ENCODE measurements at regions not wholly inside any gene's neighbourhood (a gene's known extent, or its start where the extent isn't known, plus 50 kb on each side); places are given as distances from the start of the nearest gene placed in this dataset.
A peak's percentile ranks its signal among the peaks of the same experiment; 100 is the strongest.

GRCh38 chr9:2253636-2254580 is 238.8 kb downstream of the SMARCA2 start:
- TF ChIP-seq CEBPB (IDR thresholded peaks at IDR 0.05) (no peak), CREB1 (IDR thresholded peaks at IDR 0.05; ENCODE audit: low read depth) (no peak), TCF12 (IDR thresholded peaks at IDR 0.05; ENCODE audit: low read depth) (no peak), NFIC (IDR thresholded peaks at IDR 0.05) (no peak), YY1 (IDR thresholded peaks at IDR 0.05; ENCODE audit: low read depth) (no peak), USF1 (IDR thresholded peaks at IDR 0.05) (no peak), ZBTB7A (IDR thresholded peaks at IDR 0.05; ENCODE audit: low read depth) (no peak), EGR1 (IDR thresholded peaks at IDR 0.05) (no peak), EP300 (IDR thresholded peaks at IDR 0.05; ENCODE audit: borderline replicate concordance) (no peak), TEAD4 (IDR thresholded peaks at IDR 0.05) (no peak), REST (IDR thresholded peaks at IDR 0.05; ENCODE audit: low read depth) (no peak), FOXM1 (IDR thresholded peaks at IDR 0.05; ENCODE audit: borderline replicate concordance, low read depth) (no peak), TAF1 (IDR thresholded peaks at IDR 0.05; ENCODE audit: low read depth) (no peak), RAD21 (IDR thresholded peaks at IDR 0.05; ENCODE audit: low read depth) (no peak), MAX (IDR thresholded peaks at IDR 0.05) (no peak)

- TF ChIP-seq TCF12 (IDR thresholded peaks at IDR 0.05; ENCODE audit: low read depth) (no peak), CREB1 (IDR thresholded peaks at IDR 0.05; ENCODE audit: low read depth) (no peak), EP300 (IDR thresholded peaks at IDR 0.05; ENCODE audit: borderline replicate concordance) (no peak), FOXM1 (IDR thresholded peaks at IDR 0.05; ENCODE audit: borderline replicate concordance, low read depth) (no peak), EGR1 (IDR thresholded peaks at IDR 0.05) (no peak)
These were observed 240.0 kb downstream of the SMARCA2 start for GRCh38 chr9:2255128-2255527.

- TF ChIP-seq MAX (IDR thresholded peaks at IDR 0.05) (no peak), CEBPB (IDR thresholded peaks at IDR 0.05) (no peak), EP300 (IDR thresholded peaks at IDR 0.05; ENCODE audit: borderline replicate concordance) (no peak), USF1 (IDR thresholded peaks at IDR 0.05) (no peak), ZBTB7A (IDR thresholded peaks at IDR 0.05; ENCODE audit: low read depth) (no peak), YY1 (IDR thresholded peaks at IDR 0.05; ENCODE audit: low read depth) (no peak), TCF12 (IDR thresholded peaks at IDR 0.05; ENCODE audit: low read depth) (no peak), RAD21 (IDR thresholded peaks at IDR 0.05; ENCODE audit: low read depth) (no peak), NFIC (IDR thresholded peaks at IDR 0.05) (no peak), FOXM1 (IDR thresholded peaks at IDR 0.05; ENCODE audit: borderline replicate concordance, low read depth) (no peak), TAF1 (IDR thresholded peaks at IDR 0.05; ENCODE audit: low read depth) (no peak), TEAD4 (IDR thresholded peaks at IDR 0.05) (no peak), CREB1 (IDR thresholded peaks at IDR 0.05; ENCODE audit: low read depth) (no peak), REST (IDR thresholded peaks at IDR 0.05; ENCODE audit: low read depth) (no peak), EGR1 (IDR thresholded peaks at IDR 0.05) (no peak)
These were observed 242.2 kb downstream of the SMARCA2 start for GRCh38 chr9:2257248-2257929.

GRCh38 chr9:2260417-2261306 is 245.5 kb downstream of the SMARCA2 start:
- TF ChIP-seq MAX (IDR thresholded peaks at IDR 0.05) (no peak), ZBTB7A (IDR thresholded peaks at IDR 0.05; ENCODE audit: low read depth) (no peak), TCF12 (IDR thresholded peaks at IDR 0.05; ENCODE audit: low read depth) (no peak), USF1 (IDR thresholded peaks at IDR 0.05) (no peak), EP300 (IDR thresholded peaks at IDR 0.05; ENCODE audit: borderline replicate concordance) (peak; percentile 32; the same call in 1 of the 2 replicates), FOXM1 (IDR thresholded peaks at IDR 0.05; ENCODE audit: borderline replicate concordance, low read depth) (no peak), YY1 (IDR thresholded peaks at IDR 0.05; ENCODE audit: low read depth) (0 out of 2 replicates have a peak, but pooled peaks have one; percentile 56), TEAD4 (IDR thresholded peaks at IDR 0.05) (no peak), EGR1 (IDR thresholded peaks at IDR 0.05) (no peak), CREB1 (IDR thresholded peaks at IDR 0.05; ENCODE audit: low read depth) (no peak), RAD21 (IDR thresholded peaks at IDR 0.05; ENCODE audit: low read depth) (no peak), TAF1 (IDR thresholded peaks at IDR 0.05; ENCODE audit: low read depth) (no peak), REST (IDR thresholded peaks at IDR 0.05; ENCODE audit: low read depth) (no peak), CEBPB (IDR thresholded peaks at IDR 0.05) (peak; percentile 24; the same call in 1 of the 2 replicates), NFIC (IDR thresholded peaks at IDR 0.05) (peak; percentile 63)
